Psoas muscle (tissue), 7 donors: ENCODE measurements at regions not wholly inside any gene's neighbourhood (a gene's known extent, or its start where the extent isn't known, plus 50 kb on each side); places are given as distances from the start of the nearest gene placed in this dataset.

ENCODE experiments used
- ATAC-seq, 4 donors: fragments of 200-7000 bp; cut with Tn5 transposase; one replicate each; pipeline ENCODE4 v1.9.1; 2020; ENCODE audit warnings: moderate library complexity in 3 of 4, mild to moderate bottlenecking in 2 of 4
- DNase-seq, 2 donors: peaks; one replicate each; pipeline ENCODE4 v3.0.0-alpha.2; 2020
- H3K27ac ChIP-seq: fragments of 200-600 bp; one replicate; pipeline ENCODE4 v1.8.0; 2022
- H3K27me3 ChIP-seq, 3 donors: fragments of 200-600 bp in 1 of 3; one replicate each; pipeline versions ENCODE4 v1.6.1 to v1.8.0; 2013 to 2022; ENCODE audit warnings: low read length in 2 of 3, mild to moderate bottlenecking in 2 of 3, moderate library complexity in 1 of 3; ENCODE audit not compliant: insufficient read depth in 3 of 3
- H3K36me3 ChIP-seq, 2 donors: fragments of 200-600 bp in 1 of 2; one replicate each; pipeline versions ENCODE4 v1.6.1 to v1.8.0; 2013 to 2022; ENCODE audit warnings: low read depth in 1 of 2, mild to moderate bottlenecking in 1 of 2, moderate library complexity in 1 of 2; ENCODE audit not compliant: insufficient read depth in 1 of 2
- H3K4me1 ChIP-seq: fragments of 200-600 bp; one replicate; pipeline ENCODE4 v1.8.0; 2022
- H3K4me3 ChIP-seq: fragments of 200-600 bp; one replicate; pipeline ENCODE4 v1.8.0; 2022; ENCODE audit warnings: mild to moderate bottlenecking
- H3K9me3 ChIP-seq: fragments of 200-600 bp; one replicate; pipeline ENCODE4 v1.8.0; 2022
- whole genome bisulfite sequencing, 3 donors: extraction: QIAGEN DNeasy Blood & Tissue Kit; methylation state at CpG; one replicate each; pipeline versions ENCODE4 v1.1.6 to v1.1.7; 2013; 5-methylcytosine and 5-hydroxymethylcytosine counted together
- intact Hi-C, 2 donors: fragments of 100-400 bp; cut with DNase I; formaldehyde crosslinking; loops; one replicate each; pipeline versions ENCODE4 v1.11.0 to v1.14.2; 2022
- TF ChIP-seq, protein P1 (sequence below): fragments of 200-600 bp; IDR thresholded peaks from one replicate; pipeline ENCODE4 v1.8.0; 2022; ENCODE audit warnings: antibody characterized with exemption
- donor health status: healthy with polysubstance abuse.
- donor health status: DM: no; HTN: no; CAD: no; lungs with moderate emphysema.
- donor health status: Bipolar disorder and iron deficiency.
- donor health status: healthy.
- donor health status: DM: yes; HTN: yes; CAD: no.
- donor health status: DM: no; HTN: no; CAD: no.
- donor health status: DM: yes; HTN: yes; CAD: no.

DNA sequence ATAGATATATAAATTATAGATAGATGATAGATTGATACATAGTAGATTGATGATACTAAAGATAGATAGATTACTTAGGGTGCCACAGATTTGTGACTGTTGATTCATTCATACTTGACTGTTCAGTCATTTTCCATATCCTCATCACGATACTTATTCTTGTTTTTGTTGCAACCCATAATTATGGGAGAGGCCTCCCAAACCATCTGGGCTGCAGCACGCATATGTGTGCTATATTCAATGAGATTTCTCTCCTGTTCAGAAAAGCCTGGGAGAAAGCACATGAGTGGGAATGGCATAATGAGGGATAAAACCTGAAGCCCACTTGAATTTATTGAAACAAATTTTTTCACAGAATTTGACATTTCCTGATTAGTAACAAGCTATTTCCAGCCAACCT is 346.4 kb upstream of the PRKX start:
- Histone ChIP-seq H3K9me3 (peaks cover 3% of the 10 kb centered on the region), H3K27me3 (no peaks in the 10 kb centered on the region), H3K36me3 (no peaks in the 10 kb centered on the region), H3K4me1 (no peaks in the 10 kb centered on the region), H3K4me3 (no peak overlapping the region), H3K27ac (no peak overlapping the region)
- TF ChIP-seq, protein P1, sequence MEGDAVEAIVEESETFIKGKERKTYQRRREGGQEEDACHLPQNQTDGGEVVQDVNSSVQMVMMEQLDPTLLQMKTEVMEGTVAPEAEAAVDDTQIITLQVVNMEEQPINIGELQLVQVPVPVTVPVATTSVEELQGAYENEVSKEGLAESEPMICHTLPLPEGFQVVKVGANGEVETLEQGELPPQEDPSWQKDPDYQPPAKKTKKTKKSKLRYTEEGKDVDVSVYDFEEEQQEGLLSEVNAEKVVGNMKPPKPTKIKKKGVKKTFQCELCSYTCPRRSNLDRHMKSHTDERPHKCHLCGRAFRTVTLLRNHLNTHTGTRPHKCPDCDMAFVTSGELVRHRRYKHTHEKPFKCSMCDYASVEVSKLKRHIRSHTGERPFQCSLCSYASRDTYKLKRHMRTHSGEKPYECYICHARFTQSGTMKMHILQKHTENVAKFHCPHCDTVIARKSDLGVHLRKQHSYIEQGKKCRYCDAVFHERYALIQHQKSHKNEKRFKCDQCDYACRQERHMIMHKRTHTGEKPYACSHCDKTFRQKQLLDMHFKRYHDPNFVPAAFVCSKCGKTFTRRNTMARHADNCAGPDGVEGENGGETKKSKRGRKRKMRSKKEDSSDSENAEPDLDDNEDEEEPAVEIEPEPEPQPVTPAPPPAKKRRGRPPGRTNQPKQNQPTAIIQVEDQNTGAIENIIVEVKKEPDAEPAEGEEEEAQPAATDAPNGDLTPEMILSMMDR: no peak
- intact Hi-C loops: no loop called here
- WGBS, 3 donors: 79 to 81% (median 81%) methylated on average over 2 of the region's 2 CpGs
- ATAC-seq (no peak), DNase-seq (no peak)

DNA sequence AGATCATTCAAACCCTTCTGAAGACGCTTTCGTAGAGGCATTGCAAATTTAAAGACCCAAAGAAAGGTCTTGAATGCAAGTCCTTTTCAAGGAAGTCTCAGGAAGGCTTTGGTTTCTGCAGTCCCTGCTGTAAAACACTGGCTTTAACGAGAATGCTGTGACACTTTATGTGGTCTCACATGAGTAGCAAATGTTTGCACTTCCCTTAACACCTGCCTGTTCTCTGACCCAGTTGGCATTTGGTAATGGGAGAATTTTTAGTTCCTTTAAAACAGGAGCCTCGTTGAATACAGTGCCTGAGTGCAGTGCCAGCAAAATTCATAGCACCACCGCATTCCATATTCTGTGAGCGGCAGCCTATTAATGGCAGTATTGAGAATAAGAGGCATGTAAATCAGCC is 330.5 kb upstream of the PRKX start:
- TF ChIP-seq, protein P1: no peak
- Histone ChIP-seq H3K27ac (no peak overlapping the region), H3K9me3 (no peaks in the 10 kb centered on the region), H3K4me1 (no peaks in the 10 kb centered on the region), H3K27me3 (peaks cover 0 to 3% (median 0%) of the 10 kb centered on the region in 3 donors), H3K36me3 (no peaks in the 10 kb centered on the region), H3K4me3 (no peak overlapping the region)
- ATAC-seq (no peak), DNase-seq (no peak)
- intact Hi-C loops: no loop called here
- 33 to 48% (median 33%) methylated on average over 6 of the region's 6 CpGs for WGBS, 3 donors

DNA sequence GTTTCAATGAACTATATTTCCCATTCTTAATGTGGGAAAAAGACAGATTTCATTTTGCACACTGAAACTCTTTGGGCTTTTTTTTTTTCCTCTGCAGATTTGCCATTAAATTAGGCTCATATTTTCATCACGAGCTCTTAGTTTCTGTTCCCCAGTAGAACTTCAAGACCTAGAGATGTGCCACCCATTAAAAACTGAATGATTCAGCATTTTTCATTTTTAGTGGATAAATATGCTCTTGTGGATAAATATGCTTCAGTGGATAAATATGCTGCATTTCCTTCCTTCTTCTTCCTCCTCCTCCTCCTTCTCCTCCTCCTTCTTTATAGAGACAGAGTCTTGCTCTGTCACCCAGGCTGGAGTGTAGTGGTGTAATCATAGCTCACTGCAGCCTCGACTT is 322.4 kb upstream of the PRKX start:
- 31 to 55% (median 44%) methylated on average over 2 of the region's 2 CpGs for WGBS, 3 donors
- Histone ChIP-seq H3K27ac (no peak overlapping the region), H3K4me1 (no peaks in the 10 kb centered on the region), H3K36me3 (no peaks in the 10 kb centered on the region), H3K9me3 (no peaks in the 10 kb centered on the region), H3K4me3 (no peak overlapping the region), H3K27me3 (no peaks in the 10 kb centered on the region)
- TF ChIP-seq, protein P1: no peak
- intact Hi-C loops: no loop called here
- ATAC-seq (no peak), DNase-seq (no peak)

DNA sequence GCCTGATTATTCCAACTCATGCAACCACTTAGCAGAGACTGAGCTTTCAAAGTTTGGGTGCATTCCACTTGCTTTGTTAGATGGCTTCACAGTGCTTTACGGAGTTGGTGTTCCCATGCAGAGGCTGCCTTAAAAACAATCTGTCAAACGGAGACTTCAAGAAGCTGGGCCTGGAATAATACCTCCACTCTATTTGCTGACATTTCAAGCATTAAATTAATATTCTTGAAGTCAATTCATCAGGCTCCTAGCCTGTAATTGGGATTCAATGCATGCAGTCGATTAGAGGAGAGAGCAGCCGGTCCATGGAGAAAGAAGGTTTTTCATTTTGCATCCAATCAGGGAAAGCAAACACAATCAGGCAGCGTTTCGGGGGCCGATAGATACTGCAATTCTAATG is 314.7 kb upstream of the PRKX start:
- TF ChIP-seq, protein P1: no peak

DNA sequence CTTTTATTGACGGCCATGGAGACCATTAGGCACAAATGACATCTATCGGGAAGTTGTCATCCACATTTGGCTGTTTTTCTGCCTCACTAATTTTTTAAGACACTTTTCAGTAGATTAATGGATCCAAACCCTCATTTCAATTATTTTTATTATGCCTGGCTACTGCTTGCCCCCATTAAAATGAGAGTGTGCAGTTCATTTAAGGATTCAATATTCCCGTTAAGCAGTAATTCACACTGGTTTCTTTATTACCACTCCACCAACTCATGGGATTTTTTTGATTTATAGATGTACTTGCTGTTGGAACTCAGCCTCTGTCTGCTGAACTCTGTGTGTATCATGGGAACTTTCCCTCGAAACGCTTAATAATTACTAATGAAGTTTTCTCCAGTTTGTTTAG is 291.8 kb upstream of the PRKX start:
- TF ChIP-seq, protein P1: no peak
- WGBS, 3 donors: 66 to 78% (median 67%) methylated on average over 5 of the region's 5 CpGs
- no peaks in the 10 kb centered on the region for H3K27me3 ChIP-seq
- no peak overlapping the region for H3K27ac ChIP-seq
- DNase-seq (no peak), ATAC-seq (no peak)
- H3K4me3 ChIP-seq: no peak overlapping the region
- H3K36me3 ChIP-seq: no peaks in the 10 kb centered on the region
- H3K4me1 ChIP-seq: no peaks in the 10 kb centered on the region
- H3K9me3 ChIP-seq: no peaks in the 10 kb centered on the region
- intact Hi-C loops: no loop called here

More for the DNA sequence above, 314.7 kb upstream of the PRKX start:
- 73 to 74% (median 74%) methylated on average over 7 of the region's 7 CpGs for WGBS, 3 donors
- Histone ChIP-seq H3K36me3 (no peaks in the 10 kb centered on the region), H3K4me3 (no peak overlapping the region), H3K4me1 (no peaks in the 10 kb centered on the region), H3K27me3 (no peaks in the 10 kb centered on the region), H3K9me3 (no peaks in the 10 kb centered on the region), H3K27ac (no peak overlapping the region)
- no peak for DNase-seq
- ATAC-seq: no peak
- intact Hi-C loops: no loop called here
